AG04449 (cell line): ENCODE measurements at regions not wholly inside any gene's neighbourhood (a gene's known extent, or its start where the extent isn't known, plus 50 kb on each side); places are given as distances from the start of the nearest gene placed in this dataset.

Experiments
- CTCF ChIA-PET: fragments of 350-600 bp; formaldehyde crosslinking; extraction: SDS; loops from one replicate; lab custom pipeline; 2021; ENCODE audit warnings: antibody characterized with exemption; lab: Yijun Ruan, JAX
- POLR2A ChIA-PET: fragments of 400-600, 350-600 bp; formaldehyde crosslinking; extraction: SDS; loops from one replicate; lab custom pipeline; 2020; ENCODE audit warnings: antibody characterized with exemption, inconsistent platforms; lab: Yijun Ruan, JAX
- DNase-seq: peaks from one replicate; pipeline ENCODE4 v3.0.0-alpha.2; 2010; ENCODE audit warnings: low read depth, low spot score
- H3K4me3 ChIP-seq: 2 replicates; pipeline ENCODE4 v1.5.1; 2011; ENCODE audit warnings: low read depth, mild to moderate bottlenecking, control low read depth, low read length
- CTCF ChIP-seq: IDR thresholded peaks from one replicate; pipeline ENCODE4 v1.5.1; 2011; ENCODE audit warnings: mild to moderate bottlenecking, moderate library complexity, low read length, control low read depth, inconsistent platforms; ENCODE audit not compliant: insufficient read depth; ENCODE audit errors: missing control alignments

- DNase-seq = no peak
- ChIA-PET CTCF (no interaction called here), POLR2A (no interaction called here)
- TF ChIP-seq CTCF = no peak
- H3K4me3 ChIP-seq = no peak overlapping the region
These were observed 86.4 kb upstream of the ANKRD28 start for GRCh38 chr3:15884132-15884531.

GRCh38 chr3:15886521-15886920, 88.7 kb upstream of the ANKRD28 start:
- no peak for TF ChIP-seq CTCF
- ChIA-PET POLR2A (no interaction called here), CTCF (no interaction called here)
- no peak overlapping the region for H3K4me3 ChIP-seq
- no peak for DNase-seq

GRCh38 chr3:15887261-15887660, 89.5 kb upstream of the ANKRD28 start:
- ChIA-PET CTCF (no interaction called here), POLR2A (no interaction called here)
- DNase-seq = no peak
- no peak for TF ChIP-seq CTCF
- no peak overlapping the region for H3K4me3 ChIP-seq

GRCh38 chr3:15889936-15890335, 92.2 kb upstream of the ANKRD28 start:
- no peak for TF ChIP-seq CTCF
- ChIA-PET POLR2A (no interaction called here), CTCF (interaction anchor here (1.8 kb wide), 1 partner anchor 8 kb away, joined by 5 read pairs; no protein-coding TSS in a partner anchor)
- no peak for DNase-seq
- H3K4me3 ChIP-seq = no peak overlapping the region

GRCh38 chr3:15892311-15893227, 94.8 kb upstream of the ANKRD28 start:
- CTCF ChIA-PET = no interaction called here
- POLR2A ChIA-PET = interaction anchor here (0.6 kb wide), 1 partner anchor 76 kb away, joined by 6 read pairs; no protein-coding TSS in a partner anchor
- TF ChIP-seq CTCF = no peak
- no peak overlapping the region for H3K4me3 ChIP-seq
- DNase-seq = no peak

- no peak overlapping the region for H3K4me3 ChIP-seq
- ChIA-PET POLR2A (no interaction called here), CTCF (interaction anchor here (1.4 kb wide), 1 partner anchor 8 kb away, joined by 3 read pairs; no protein-coding TSS in a partner anchor)
- TF ChIP-seq CTCF = no peak
- no peak for DNase-seq
These were observed 96.6 kb upstream of the ANKRD28 start for GRCh38 chr3:15894382-15894781.
